Activated CD4-positive, alpha-beta T cell treated with anti-CD3 and anti-CD28 coated beads for 48 hours (primary cell): ENCODE measurements at regions not wholly inside any gene's neighbourhood (a gene's known extent, or its start where the extent isn't known, plus 50 kb on each side); places are given as distances from the start of the nearest gene placed in this dataset.

Experiments used
- DNase-seq: peaks from one replicate; pipeline ENCODE4 v3.0.0-alpha.2; 2020

DNA sequence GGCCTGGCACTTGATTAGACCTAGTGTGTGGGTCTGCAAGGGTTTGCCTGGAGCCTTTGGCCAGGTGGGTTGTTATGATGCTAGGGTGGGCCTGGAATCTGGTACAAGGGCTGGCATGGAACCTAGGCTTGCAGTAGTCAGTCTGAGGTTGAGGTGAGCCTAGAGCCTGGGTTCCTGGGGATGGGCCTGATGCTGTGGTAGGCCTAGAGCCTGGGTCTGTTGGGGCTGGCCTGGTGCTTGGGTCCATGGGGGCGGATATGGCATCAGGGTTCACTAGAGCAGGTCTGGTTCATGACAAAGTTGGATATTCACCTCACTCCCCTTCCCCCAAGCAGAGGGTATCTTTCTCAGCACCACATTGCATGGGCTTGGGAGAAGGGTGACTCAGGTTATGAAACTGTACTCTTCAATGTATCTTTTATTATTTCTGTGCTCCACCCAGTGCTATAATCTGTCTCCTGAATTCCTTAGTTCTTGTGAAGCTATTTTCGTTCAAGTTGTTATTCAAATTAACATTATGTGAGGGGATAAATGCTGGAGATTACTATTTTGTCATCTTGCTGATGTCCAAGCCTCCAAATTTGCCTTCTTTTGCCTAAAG lies 274.4 kb downstream of the NFKBIZ start:
- no peak for DNase-seq

DNA sequence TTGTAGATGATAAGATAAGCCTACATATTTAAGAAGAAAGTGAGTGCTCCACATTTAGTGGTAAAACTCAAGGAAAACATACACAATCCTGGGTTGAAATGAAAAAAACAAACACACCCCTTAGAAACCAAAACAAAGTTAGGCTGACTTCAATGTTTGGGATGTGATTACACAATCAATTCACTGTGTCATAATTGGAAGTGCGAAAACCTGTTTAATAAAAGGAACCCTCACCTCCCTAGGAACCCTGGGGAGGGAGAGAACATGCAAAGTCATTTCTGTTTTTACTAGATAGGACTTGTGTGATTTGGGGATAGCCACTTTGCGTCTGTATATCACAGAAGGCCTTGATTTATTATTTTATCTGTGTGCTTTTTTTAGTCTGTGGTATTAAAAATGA lies 275.0 kb downstream of the NFKBIZ start:
- DNase-seq: no peak

DNA sequence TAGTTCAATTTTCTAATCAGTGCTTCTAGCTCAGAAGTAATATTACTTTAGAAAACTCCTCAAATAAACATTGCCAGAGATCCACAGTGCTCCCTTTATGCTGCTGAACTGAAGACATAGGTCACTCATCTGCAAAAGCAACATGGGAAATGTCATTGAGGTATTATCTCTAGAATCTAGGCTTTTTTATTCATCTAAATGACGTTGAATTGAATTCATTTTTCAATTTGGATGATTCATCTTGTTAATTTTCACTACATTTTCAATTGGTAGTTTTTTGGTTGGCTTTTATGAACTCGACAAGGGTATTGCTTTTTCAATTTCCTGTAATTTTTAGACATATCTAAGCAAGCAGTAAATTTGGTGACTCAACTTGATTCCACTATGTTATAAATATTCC lies 275.4 kb downstream of the NFKBIZ start:
- DNase-seq: no peak

DNA sequence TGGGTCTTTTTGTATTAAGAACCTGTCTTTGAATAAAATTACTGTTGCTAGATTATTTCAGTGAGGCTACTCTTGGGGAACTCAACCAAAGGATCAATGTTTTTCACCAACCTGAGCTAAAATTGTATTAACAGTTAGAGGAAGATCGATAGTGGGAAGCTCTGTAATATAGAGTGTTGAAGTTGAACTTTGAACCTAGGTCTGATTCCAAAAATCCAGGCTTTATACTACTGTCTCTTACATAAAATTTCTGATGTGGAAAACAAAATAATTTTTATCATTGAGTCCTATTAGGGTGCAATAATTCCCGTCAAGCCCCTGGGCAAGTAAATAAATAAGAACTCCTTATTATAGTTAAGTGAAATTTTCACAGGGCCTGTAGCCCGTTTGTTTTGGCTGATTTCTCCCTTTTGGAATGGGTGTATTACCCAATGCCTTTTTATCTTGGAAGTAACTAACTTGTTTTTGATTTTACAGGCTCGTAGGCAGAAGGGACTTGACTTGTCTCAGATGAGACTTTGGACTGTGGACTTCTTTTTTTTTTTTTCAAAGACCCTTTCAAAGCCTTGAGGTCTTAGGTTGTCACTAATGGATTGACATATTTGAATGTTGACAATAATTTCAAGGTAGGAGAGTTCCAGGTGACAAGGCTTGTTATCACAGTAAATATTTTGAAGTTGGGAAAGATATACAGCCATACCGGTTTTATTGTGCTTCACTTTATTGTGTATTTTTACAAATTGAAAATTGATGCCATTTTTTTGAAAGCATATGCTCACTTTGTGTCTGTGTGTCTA lies 276.1 kb downstream of the NFKBIZ start:
- no peak for DNase-seq

DNA sequence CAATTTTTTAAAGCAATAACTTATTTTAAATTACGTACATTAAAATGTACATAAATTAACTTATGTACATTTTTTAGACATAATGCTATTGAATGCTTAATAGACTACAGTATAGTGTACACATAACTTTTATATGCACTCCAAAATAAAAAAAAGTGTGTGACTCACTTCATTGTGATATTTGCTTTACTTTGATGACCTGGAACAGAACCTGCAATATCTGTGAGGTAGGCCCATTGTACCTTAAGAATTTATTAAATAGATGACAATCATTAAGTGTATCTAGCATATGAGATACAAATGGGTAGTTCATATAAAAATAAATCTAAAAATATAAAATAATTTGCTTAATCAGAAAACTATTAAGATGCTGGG lies 276.7 kb downstream of the NFKBIZ start:
- DNase-seq: no peak

DNA sequence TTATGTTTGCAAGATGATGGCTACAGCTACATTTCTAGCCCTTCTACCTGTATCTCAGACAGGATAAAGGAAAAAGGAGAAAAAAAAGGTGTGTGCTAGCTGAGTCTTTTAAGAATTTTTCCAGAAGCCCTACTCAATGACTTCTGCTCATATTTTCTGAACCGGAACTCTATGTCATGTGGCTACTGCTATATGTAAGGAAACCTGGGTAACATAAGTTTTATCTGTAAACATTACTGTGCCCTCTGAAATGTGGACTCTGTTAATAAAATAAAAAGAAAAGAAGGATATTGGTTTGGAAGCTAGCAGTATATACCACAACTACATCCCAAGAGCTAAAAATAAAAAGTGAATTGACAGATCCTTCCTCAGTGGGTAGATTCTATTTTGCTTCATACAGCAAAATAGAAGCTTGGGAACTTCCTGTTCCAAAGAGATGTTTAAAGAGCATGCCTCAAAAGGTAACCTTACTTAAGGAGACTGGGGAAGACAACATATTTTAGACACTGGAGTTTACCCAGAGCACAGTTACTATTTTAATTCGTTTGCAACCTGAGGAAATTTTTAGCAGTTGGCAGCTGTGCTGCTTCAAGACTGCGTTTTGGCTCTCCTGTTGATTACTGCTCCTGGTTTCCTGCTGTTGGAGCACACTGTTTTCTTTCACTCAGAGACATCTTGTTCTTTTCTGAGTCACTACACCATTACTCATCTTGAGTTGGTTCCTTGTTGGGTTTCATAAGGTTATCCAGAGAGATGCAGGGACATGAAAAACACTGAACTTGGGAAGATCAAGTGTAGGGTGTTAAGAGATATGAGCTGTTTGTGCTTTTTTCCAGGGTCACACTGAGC lies 280.7 kb downstream of the NFKBIZ start:
- no peak for DNase-seq

DNA sequence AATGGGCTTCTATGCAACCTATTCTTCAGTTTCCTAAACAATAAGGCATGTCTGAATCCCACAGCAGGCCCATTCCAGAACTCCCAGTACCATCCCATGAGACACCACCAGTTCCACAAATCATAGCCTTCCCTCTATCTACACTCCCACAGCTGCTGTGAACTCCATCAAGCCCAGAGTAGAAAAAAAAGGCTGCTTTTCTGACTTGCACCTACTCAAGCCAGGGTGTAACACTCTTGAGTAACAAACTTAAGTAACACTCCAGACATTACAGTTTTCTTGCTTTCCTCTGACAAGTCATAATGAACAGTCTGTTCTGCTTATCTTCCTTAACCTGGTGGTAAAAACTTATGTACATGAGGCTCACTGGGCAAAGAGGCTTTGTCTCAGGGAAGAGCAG lies 283.1 kb downstream of the NFKBIZ start:
- DNase-seq: no peak

DNA sequence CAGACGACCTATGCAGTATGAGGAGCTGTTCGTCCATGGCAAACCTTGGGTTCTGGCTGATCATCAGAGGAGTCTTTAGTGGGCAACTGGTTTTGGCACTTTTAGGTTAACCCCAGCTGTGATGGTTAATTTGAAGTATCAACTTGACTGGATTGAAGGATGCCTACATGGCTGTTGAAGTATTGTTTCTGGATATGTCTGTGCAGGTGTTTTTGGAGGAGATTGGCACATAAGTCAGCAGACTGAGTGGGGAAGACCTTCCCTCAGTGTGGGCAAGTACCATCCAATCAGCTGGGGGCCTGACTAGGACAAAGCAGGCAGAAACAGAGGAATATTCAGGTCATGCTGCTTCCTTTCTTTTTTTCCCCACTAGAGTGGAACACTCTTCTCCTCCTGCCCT lies 284.1 kb downstream of the NFKBIZ start:
- no peak for DNase-seq

DNA sequence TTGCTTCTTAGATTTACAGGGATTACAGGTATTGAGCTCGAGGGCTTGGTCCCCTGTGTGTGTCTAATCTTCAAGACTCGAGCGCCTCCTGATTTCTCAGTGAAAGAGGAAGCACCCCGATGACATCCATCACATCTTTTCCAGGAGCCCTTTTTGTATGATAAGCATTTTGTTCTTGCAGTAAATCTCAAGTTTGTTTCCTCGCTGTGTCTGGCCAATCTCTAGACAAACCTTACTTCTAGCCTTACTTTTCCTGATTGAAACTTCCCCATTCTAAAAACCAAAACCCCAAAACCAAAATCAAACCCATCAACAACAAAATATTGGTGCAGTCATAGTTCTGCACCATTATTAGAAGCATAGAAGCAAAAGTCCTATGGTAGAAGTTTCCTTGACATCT lies 286.0 kb downstream of the NFKBIZ start:
- no peak for DNase-seq

DNA sequence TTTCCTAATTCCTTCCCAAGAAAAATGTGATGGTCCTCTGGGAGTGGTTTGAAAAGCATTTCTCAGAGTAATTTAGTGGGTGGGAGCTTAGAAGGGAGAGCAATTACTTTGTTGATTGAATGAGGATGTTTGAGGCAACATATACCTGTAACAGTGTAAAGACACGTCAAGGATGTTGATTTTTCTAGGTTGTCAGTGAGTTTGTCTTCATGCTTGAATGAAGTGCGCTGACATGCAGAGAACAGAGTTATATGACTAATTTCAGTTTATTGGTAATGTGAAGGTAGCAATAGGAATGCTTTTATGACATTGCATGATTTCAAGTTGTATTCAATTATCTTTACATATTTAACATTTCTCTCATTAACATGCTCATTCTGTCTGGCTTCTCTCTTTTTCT lies 286.9 kb downstream of the NFKBIZ start:
- DNase-seq: no peak

DNA sequence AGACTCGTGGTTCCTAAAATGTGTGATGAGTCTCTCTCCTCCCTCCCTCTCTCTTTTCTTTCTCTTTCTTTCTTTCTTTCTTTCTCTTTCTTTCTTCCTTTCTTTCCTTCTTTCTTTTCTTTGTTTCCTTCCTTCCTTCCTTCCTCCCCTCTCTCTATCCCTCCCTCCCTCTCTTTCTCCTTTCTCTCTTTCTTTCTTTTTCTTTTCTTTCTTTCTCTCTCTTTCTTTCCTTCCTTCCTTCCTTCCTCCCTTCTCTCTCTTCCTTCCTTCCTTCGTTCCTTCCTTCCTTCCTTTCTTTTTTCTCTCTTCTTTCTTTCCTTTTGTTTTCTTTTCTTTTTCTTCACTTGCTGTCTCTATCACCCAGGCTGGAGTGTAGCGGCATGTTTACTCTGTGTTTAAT lies 290.8 kb downstream of the NFKBIZ start:
- DNase-seq: no peak

DNA sequence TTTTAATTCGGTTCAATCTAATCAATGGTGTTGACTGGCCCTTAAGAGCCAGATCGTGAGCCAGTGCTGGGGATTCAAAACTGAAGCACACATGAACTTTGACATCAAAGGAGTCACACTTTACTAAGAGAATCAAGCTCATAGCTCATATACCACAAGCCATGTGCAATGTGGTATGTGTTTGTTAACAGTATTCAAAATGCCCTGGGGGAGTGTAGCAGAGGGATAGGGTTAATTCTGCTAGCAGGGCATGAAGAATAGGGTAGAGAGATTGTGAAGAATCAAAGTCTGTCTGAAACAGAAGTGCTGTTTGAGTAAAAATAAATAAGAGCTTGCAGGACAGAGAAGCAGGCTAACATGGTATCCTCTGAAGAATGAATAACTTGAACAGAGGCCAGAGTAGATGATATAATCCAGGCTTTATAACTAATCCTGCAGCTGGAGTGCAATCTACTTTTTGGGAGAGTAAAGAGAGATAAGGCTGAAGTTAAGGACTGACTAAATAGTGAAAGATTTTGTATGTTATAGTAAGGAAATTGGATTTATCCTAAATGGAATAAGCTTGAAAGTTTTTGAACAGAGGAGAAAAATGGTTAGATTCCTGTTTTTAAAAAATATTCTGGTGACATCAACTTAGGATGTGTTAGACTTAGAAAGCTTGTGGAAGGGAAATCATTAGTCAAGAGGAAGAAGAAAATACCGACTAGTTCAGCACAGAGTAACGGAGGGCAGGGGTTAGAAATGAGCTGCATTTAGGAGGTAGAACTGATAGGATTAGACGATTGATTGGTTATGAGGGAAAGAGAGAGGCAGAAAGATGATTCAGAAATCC lies 292.0 kb downstream of the NFKBIZ start:
- DNase-seq: no peak

DNA sequence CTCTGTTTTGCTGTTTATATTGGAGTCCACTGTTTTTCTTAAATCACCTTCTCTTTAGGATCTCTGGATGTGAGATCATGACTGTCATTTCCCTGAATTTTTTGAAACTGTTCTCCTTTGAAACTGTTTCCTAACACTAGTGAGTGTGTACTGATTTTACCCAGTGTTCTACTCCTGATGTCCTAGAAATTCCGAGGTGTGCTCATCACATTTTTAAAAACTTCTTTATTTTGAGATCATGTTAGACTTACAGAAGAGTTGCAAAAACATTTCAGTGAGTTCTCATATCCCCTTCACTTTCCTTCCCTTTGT lies 292.6 kb downstream of the NFKBIZ start:
- no peak for DNase-seq

DNA sequence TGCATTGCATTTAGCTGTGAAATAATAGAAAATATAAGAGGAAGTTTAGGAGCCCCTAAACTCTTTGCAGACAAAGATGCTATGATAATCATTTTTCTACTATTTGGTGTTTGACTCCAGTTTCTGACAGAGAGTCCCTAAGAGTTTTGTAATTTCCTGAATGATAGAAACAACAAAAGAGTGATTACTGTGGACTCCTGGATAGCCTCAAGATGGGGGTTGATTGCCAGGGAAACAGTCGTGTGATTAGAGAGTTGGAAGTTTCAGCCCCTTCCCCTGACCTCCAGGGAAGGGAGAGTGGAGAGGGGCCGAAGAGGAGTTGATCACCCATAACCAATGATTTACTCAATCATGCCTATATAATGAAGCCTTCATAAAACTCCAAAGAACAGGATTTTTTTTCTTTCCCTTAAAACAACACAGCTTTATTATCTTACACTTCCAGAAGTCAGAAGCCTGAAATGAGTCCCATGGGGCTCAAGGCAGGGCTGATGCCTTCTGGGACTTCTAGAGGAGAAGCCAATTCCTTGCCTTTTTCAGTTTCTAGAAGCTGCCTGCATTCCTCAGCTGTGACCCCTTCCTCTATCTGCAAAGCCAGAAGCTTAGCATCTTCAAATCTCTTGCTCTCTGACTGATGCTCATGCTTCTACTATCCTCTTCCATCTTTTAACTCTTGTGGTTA lies 292.3 kb upstream of the ZPLD1 start:
- no peak for DNase-seq

DNA sequence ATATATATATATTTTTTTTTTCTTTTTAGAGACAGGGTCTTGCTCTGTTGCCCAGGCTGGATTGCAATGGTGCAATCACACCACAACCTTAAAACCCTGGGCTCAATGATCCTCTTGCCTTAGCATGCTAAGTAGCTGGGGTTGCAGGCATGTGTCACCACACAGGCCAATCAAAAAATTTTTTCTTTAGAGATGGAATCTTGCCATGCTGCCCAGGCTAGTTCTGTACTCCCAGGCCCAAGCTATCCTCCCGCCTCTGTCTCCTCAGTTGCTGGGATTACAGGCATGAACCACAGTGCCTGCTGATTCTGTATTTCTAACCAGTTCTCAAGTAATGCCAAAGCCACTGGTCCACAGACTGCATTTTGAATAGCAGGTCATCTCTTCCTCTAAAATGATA lies 291.3 kb upstream of the ZPLD1 start:
- DNase-seq: no peak

DNA sequence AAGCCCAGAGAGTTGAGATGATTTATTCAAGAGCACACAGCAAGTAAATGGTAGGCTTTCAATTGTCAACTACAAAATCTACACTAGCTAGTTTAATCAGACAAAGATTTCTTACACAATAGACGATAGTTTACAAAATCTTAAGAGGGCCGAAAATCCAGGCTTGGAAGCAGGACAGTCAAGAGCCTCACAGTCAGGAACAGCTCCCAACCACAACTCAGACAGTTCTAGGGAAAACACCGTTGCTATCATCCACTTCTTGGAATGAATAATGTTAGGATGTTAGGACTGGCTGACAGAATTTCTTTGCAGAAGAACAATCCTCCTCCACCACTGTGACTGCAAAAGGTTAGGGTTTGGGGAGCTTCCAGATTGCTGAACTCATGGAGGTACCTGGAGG lies 290.8 kb upstream of the ZPLD1 start:
- DNase-seq: no peak

DNA sequence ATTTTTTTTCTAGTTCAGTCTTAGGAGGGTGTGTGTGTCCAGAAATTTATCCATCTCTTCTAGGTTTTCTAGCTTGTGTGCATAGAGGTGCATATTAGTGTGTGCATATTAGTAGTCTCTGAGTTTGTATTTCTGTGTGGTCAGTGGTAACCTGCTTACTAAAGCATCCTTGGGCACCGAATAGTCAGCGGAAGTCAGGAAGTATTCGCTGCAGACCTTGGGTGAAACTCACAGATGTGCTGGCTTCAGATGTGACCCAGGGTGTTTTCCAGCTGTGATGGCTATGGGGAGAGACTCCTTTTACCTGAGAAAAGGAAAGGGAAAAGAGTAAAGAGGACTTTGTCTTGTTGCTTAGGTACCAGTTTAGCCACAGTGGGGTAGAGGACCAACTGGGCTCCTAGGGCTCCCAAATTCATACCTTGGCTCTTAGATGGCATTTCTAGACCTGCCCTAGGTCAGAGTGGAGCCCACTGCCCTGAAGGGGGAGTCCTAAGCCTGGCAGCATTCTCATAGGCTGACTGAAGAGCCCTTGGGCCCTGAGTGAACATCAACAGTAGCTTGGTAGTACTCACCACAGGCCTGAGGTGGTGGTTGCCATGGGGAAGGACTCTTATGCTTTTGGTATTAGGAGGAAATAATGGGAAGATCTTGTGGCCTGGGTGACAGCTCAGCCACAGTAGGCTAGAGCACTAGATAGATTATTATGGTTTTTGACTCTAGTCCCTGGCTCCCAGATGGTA lies 286.0 kb upstream of the ZPLD1 start:
- no peak for DNase-seq

DNA sequence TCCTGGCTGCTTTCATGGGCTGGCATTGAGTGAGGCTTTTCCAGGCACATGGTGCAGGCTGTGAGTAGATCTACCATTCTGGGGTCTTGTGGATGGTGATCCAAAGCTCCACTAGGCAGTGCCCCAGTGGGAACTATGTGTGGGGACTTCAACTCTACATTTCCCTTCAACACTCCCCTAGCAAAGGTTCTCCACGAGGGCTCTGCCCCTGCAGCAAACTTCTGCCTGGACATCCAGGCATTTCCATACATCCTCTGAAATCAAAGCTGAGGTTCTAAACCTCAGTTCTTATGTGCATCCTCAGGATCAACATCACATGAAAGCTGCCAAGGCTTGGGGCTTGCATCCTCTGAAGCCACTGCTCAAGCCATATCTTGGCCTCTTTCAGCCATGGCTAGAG lies 282.9 kb upstream of the ZPLD1 start:
- DNase-seq: no peak

DNA sequence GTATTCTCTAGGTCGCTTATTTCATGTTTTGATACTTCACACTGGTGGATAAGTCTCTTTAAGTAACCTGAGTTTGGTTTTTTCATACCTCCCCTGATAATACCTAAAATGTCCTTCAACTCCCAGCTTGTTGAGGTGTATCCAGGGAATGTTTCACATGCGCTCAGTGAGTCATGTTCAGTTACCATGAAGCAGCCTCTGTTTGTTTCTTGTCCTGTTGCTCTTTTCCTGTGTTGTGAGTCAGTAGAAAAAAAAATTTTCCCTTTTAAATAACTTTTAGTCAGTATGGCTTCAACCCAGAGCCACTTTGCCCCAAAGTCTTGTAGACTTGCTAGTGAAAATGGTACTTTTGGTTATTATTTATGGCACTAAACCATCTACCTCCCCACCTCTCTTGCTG lies 278.4 kb upstream of the ZPLD1 start:
- no peak for DNase-seq

DNA sequence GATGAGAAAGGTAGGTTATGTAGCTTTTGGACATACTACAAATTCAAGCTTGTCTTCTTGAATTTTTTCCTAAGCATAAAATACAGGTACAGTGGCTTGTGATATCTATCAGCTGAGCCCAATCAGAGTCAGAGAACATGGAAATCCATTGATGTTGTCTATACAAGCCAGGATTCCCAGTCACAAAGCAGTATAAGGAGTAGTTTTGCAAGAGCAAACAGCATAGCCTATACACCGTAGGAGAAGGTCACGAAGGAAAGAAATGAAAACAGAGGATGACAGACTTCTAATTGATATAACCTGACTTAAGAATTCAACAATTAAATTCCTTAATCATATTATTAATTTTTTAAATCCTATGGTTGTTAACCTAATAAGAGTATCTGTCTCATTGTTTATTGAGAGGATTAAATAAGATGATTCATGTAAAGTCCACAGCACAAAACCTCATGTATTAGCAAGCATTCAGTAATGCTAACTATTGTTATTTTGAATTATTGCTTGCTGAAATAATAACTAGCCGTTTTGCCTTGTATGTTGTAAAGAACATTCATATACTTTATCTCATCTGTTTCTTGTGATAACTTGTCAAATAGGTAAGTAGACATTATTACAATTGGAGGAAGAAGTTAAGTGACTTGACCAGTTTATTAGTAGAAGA lies 276.6 kb upstream of the ZPLD1 start:
- no peak for DNase-seq

DNA sequence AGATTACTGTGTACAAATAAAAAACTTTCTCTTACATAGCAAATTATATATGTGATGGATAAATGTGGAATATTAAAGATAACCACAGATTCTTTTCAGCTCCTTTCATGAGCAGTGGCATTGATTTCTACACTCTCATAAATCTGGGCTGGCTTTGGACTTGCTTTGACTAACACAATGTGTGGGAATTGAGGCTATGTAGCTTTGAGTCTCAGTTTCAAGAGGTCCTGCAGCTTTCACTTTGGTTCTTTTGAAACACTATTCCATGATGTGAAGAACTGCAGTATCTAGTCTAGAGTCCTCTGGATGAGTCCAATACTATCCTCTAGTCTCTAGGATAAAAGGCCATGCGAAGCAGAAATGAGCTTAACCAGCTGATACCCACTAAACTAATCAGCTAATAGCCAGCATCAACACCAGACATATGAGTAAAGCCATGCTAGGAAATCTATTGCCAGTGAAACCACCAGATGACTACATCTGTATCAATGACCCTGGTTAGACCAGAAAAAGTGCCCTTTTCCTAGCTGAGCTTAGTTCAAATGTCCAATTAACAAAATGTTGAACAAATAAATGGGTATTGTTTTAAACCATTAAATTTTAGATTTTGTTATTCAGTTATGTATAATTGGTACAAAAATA lies 274.9 kb upstream of the ZPLD1 start:
- DNase-seq: no peak
